SK-N-SH treated with all-trans-retinoic acid at 6 μM for 48 hours (cell line): ENCODE measurements at regions not wholly inside any gene's neighbourhood (a gene's known extent, or its start where the extent isn't known, plus 50 kb on each side); places are given as distances from the start of the nearest gene placed in this dataset.

Experiments used
- RARB ChIP-seq: fragments of 250-450 bp; sonication (Bioruptor Pico); IDR thresholded peaks from 2 replicates; pipeline ENCODE4 v1.8.0; 2021; ENCODE audit warnings: mild to moderate bottlenecking, moderate library complexity
- ZNF70 ChIP-seq: fragments of 450-650 bp; formaldehyde crosslinking; IDR thresholded peaks from 2 replicates; pipeline ENCODE4 v1.5.0; 2020; ENCODE audit warnings: mild to moderate bottlenecking, moderate library complexity

DNA sequence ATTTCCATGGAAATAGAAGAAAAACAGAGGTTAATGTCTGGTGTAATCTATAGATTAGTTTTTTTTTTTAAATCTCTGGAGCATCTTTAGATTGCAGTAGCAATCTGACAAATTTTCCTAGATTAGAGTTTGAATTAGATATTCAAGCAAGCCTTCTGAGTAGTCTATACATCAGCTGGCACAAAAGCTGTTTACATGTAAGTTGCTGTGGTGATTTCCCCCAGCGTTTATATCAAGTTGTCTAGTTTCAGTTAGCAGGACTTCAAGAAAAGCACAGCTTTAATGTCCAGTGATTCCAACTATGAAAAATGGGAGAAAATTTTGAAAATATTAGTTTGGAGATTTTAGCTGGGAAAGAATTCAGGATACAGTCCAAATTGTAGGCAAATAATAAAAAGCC is 605.0 kb upstream of the USP15 start:
- no peak for TF ChIP-seq RARB (CRISPR knock-in tag)
- no peak for TF ChIP-seq ZNF70
